ENCODE measurements at regions not wholly inside any gene's neighbourhood (a gene's known extent, or its start where the extent isn't known, plus 50 kb on each side); places are given as distances from the start of the nearest gene placed in this dataset.

GRCh38 chr12:24069532-24070395 lies 120.3 kb upstream of the SOX5 start:
- peak; percentile 54 for DNase-seq

GRCh38 chr12:24066865-24067264 lies 117.4 kb upstream of the SOX5 start:
- no peak for DNase-seq

GRCh38 chr12:24066097-24066496 lies 116.6 kb upstream of the SOX5 start:
- no peak for DNase-seq

DNA sequence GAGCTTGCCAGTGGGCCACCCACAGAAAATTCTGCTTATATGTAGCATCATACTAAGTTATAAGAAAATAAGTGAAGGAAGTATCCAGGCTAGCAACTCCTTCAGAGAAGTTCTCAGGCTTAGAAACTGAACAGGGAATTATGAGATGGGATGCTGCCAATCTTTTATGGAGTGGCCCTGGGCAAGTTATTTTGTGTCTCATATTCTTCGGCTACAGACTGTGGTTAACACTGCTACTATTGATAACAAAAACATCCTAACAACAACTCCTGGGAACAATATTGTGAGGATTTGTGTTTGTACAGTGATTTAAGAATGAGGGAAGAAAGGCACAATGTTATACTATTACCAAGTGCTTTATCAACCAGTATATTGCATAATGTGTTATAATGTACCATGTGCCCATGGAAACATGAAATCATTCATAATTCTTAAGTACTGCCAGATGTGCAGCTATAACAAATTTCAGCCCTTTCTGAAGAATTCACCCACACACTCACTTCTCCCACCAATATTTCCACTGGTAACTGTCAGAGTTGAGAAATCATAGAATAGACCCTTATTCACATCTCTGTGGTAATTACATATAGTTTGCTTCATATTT lies 113.3 kb upstream of the SOX5 start:
- DNase-seq, result no peak

GRCh38 chr12:24060089-24060488 lies 110.6 kb upstream of the SOX5 start:
- DNase-seq, result no peak

GRCh38 chr12:24057920-24058476 lies 108.5 kb upstream of the SOX5 start:
- DNase-seq, result no peak

- no peak for DNase-seq
These were observed 106.3 kb upstream of the SOX5 start for GRCh38 chr12:24055747-24056146.

DNA sequence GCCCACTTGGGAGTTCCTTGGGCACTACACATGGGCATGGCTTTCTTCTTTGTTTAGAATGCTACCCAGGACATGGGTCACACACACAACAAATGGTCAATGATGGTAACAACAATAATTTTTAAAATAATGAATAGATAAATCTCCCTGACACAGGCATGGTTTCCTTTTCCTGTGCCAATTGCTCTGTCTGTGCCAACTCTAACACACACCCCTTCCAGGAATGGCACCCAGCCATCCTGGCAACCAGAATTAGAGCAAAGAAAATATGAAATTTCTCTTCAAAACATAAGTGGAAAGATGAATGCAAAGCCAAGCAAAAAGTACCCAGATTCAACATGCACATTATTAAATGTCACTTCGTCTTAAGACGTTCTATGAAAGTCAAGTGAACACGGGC lies 104.9 kb upstream of the SOX5 start:
- DNase-seq, result no peak

DNA sequence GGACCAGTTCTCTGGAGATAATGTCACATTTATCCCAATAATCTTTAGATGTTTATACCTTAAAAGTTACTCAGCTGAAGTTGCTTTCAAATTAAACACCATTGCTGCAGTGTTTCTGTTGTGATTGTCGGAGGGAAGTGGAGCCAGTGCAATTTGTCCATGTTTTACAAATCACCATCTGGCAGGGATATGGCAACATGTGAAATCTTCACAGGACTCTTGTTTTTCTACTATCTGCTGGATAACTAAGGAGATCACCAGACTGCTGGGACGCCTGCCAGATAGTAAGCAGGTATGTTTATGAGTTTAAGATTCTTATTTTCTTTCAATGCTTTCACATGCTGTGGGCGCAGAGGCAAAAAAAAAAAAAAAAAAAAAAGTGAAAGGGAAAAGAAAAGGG lies 100.3 kb upstream of the SOX5 start:
- DNase-seq, result no peak

GRCh38 chr12:24049101-24049500 lies 99.6 kb upstream of the SOX5 start:
- no peak for DNase-seq

- no peak for DNase-seq
These were observed 99.0 kb upstream of the SOX5 start for GRCh38 chr12:24048446-24048845.

DNA sequence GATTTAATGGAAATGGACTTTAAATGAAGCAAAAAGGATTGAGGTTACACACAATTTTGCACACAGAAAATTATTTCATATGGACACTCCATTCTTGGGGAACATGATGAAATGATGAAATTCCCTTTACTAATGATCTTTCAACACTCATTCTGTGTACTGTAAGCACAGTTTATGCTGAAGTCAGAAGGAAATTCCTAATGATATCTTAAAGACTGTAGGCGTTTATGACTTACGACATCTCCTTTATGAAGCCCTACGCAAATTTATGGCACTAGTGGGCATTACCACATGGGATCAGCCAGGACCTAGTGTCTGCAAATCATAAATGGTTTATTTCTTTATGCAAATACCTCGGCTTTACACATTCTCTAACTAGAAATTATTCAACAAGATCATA lies 97.9 kb upstream of the SOX5 start:
- no peak for DNase-seq

GRCh38 chr12:24045816-24046257 lies 96.4 kb upstream of the SOX5 start:
- no peak for DNase-seq

GRCh38 chr12:24044941-24045703 lies 95.7 kb upstream of the SOX5 start:
- DNase-seq, result no peak

GRCh38 chr12:24042651-24043050 lies 93.2 kb upstream of the SOX5 start:
- DNase-seq, result no peak

GRCh38 chr12:24039113-24039525 lies 89.6 kb upstream of the SOX5 start:
- DNase-seq, result no peak

DNA sequence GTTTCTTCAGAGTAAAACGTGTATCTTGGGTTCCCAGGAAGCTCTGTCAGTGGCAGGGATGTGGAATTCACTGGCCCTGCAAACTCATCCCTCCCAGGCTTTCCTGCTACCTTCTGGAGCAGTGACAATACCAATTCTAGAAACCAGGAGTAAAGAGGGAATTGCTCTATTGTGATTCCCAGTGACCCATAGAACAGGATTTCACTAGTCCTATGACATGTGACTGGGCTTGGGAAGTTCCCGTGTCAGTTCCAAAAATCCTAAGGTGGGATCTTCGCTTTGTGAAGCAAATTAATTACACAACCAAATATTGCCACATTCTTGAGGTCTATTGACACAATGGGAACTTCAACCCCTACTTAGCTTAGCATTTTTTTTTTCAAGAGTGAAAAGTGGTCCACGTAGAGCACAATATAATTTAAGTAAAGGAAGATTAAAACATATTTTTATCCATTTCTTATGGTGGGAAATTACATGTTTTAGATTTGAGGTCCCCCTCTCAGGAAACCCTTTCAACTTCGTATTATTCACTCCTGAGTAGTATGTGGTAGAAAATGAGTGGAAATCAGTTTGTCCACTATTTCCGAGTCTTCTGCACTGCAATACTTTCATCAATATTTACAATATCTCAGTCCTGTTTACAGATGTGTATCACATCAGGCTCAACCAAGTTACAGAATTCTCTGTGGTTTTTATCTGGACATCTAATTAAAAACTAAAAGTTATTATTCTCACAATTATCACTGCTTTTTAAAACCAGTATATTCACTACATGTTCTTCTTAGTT lies 88.9 kb upstream of the SOX5 start:
- no peak for DNase-seq

DNA sequence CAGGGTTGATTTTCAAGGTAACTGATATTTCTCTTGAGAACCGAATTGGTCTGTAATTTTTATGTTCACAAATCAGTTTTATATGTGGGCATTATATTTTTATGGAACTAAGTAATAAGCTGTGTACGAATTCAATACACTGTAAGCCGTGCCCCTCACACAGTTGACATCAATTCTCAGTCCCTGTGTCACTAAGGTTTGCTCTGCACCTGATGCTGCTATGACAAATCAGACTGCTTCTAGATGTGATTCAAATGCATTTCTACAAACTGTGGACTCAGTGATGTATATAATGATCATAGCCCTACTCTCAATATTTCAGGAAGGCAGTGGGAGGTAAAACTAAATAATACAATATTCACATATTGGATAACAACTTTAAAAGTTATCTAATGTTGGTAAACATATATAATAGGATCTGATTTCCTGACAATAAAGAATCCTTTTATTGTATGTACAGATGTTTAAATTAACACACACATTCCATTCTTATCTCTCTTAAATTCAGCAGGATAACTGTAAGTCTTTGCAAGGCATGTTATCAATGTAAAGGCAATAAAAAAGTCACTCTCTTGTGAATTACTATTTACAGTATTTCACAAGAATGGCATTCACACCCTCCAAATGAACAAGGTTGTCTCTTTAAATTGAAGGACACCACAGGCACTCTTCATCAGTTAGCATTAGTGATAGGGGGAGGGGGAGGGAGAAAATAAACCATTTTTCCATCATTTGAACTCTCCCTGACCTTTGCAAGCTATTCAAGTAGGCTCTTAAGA lies 87.2 kb upstream of the SOX5 start:
- DNase-seq, result no peak

- DNase-seq, result no peak
These were observed 85.4 kb upstream of the SOX5 start for GRCh38 chr12:24034894-24035293.

DNA sequence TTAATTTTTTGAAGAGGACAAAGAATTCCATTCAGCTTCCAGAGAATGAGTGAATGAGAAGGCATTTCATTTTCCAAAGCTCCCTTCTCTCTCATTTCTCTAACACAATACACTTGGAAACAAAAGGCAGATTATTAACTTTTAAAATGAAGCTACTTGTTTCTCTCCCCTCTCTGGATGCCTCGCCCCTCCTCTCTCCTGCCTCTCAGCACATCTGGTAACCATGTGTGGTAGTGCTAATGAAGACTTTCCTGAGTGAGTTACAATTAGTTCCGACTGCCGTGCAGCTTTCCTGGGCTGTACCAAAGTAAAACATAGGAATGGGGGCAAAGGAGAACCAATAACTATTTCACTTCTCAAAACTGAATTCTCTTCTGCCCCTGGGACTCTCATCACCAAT lies 84.7 kb upstream of the SOX5 start:
- DNase-seq, result no peak

DNA sequence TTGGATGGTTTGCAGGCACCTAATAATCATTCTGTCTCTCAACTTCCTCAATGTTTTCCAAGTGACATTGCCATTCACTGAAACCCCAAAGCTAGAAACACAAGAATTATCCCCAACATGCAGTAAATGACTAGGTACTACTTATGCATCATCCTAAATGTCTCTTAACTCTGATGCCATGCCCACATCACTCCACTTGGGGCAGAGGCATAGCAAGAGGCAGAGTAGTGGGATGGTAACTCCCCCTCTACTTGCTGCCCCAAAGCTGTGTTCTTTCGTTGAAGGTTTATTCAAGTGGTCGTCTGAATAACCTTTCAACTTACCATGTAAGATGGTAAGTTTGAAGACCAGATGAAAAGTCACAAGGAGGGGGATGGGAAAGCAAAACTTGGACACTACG lies 77.9 kb upstream of the SOX5 start:
- DNase-seq, result no peak

Measured in NCI-H1694 (cell line).